HCT116 (cell line): ENCODE measurements at regions not wholly inside any gene's neighbourhood (a gene's known extent, or its start where the extent isn't known, plus 50 kb on each side); places are given as distances from the start of the nearest gene placed in this dataset.

Experiments used
- POLR2A ChIP-seq: IDR thresholded peaks from 2 replicates; pipeline ENCODE4 v1.7.0; 2011; ENCODE audit warnings: borderline replicate concordance; ENCODE audit not compliant: insufficient read depth, insufficient read length; ENCODE audit errors: extremely low read depth
- SP1 ChIP-seq: IDR thresholded peaks from 2 replicates; pipeline ENCODE4 v1.6.1; 2012; ENCODE audit warnings: low read depth
- TF ChIP-seq, protein P1 (sequence below), 3 experiments: fragments of 200-600 bp in 1 of 3; sonication (generic) in 1 of 3; IDR thresholded peaks in 2 of 3; conservative IDR thresholded peaks in 1 of 3; 2 replicates each; pipeline ENCODE4 v1.5.1; 2012 to 2017; ENCODE audit warnings: low read depth in 2 of 3, low read length in 2 of 3, antibody characterized with exemption in 1 of 3, borderline replicate concordance in 1 of 3, control low read depth in 1 of 3, mild to moderate bottlenecking in 1 of 3, mixed read lengths in 1 of 3, mixed run types in 1 of 3, moderate library complexity in 1 of 3; ENCODE audit not compliant: insufficient read depth in 1 of 3

DNA sequence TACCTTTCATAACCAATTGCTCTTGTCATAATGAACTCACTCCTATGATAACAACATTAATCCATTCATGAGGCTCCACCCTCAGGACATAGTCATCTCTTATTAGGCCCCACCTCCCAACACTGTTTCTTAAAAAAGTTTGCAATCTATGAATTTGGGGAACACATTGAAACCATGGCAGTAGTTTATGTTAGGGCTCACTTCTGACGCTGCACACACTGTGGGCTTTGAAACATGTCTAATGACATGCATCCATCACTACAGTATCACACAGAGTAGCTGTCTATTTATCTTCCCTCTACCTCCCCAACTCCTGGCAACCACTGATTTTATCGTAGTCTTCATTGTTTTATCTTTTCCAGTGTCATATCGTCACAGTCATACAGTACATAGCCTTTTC is 299.8 kb downstream of the GLRX3 start:
- TF ChIP-seq SP1 = no peak
- TF ChIP-seq POLR2A = no peak
- TF ChIP-seq, protein P1, sequence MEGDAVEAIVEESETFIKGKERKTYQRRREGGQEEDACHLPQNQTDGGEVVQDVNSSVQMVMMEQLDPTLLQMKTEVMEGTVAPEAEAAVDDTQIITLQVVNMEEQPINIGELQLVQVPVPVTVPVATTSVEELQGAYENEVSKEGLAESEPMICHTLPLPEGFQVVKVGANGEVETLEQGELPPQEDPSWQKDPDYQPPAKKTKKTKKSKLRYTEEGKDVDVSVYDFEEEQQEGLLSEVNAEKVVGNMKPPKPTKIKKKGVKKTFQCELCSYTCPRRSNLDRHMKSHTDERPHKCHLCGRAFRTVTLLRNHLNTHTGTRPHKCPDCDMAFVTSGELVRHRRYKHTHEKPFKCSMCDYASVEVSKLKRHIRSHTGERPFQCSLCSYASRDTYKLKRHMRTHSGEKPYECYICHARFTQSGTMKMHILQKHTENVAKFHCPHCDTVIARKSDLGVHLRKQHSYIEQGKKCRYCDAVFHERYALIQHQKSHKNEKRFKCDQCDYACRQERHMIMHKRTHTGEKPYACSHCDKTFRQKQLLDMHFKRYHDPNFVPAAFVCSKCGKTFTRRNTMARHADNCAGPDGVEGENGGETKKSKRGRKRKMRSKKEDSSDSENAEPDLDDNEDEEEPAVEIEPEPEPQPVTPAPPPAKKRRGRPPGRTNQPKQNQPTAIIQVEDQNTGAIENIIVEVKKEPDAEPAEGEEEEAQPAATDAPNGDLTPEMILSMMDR (IDR thresholded peaks at IDR 0.05 in 2 of 3, conservative IDR thresholded peaks at IDR 0.05 in 1 of 3; ENCODE audit: borderline replicate concordance in 1 of 3, insufficient read depth in 1 of 3, low read depth in 2 of 3, low read length in 2 of 3) = no peak
